GM23338 (cell line): ENCODE measurements at regions not wholly inside any gene's neighbourhood (a gene's known extent, or its start where the extent isn't known, plus 50 kb on each side); places are given as distances from the start of the nearest gene placed in this dataset.

Source experiments
- ATAC-seq: fragments of 200-7000 bp; cut with Tn5 transposase; 3 replicates; pipeline ENCODE4 v1.9.1; 2020
- DNase-seq: peaks from one replicate; pipeline ENCODE4 v3.0.0-alpha.2; 2015; ENCODE audit warnings: low spot score
- H2AFZ ChIP-seq: fragments of 200-600 bp; sonication (generic); 2 replicates; pipeline ENCODE4 v1.8.0; 2016; ENCODE audit warnings: antibody characterized with exemption, mild to moderate bottlenecking, moderate library complexity
- H3F3A ChIP-seq: fragments of 200-600 bp; sonication (generic); replicated peaks from 2 replicates; pipeline ENCODE4 v1.8.0; 2017; ENCODE audit warnings: antibody characterized with exemption, mixed run types, low read depth
- H3K27ac ChIP-seq: fragments of 200-600 bp; sonication (generic); 2 replicates; pipeline ENCODE4 v1.6.1; 2016; ENCODE audit warnings: low read depth
- H3K27me3 ChIP-seq: fragments of 200-600 bp; sonication (generic); 2 replicates; pipeline ENCODE4 v1.8.0; 2016; ENCODE audit warnings: mild to moderate bottlenecking, mixed run types, moderate library complexity; ENCODE audit not compliant: insufficient read depth
- H3K36me3 ChIP-seq: fragments of 200-600 bp; sonication (generic); 2 replicates; pipeline ENCODE4 v1.8.0; 2016; ENCODE audit warnings: mild to moderate bottlenecking; ENCODE audit not compliant: insufficient read depth
- H3K4me1 ChIP-seq: fragments of 200-600 bp; sonication (generic); 2 replicates; pipeline ENCODE4 v1.8.0; 2016; ENCODE audit warnings: mild to moderate bottlenecking, moderate library complexity; ENCODE audit not compliant: insufficient read depth
- H3K4me2 ChIP-seq: fragments of 200-600 bp; sonication (generic); 2 replicates; pipeline ENCODE4 v1.7.1; 2017; ENCODE audit warnings: mixed run types
- H3K4me3 ChIP-seq: fragments of 200-600 bp; sonication (generic); 2 replicates; pipeline ENCODE4 v1.6.1; 2016; ENCODE audit warnings: mixed run types
- H3K79me2 ChIP-seq: fragments of 200-600 bp; sonication (generic); replicated peaks from 2 replicates; pipeline ENCODE4 v1.8.0; 2017; ENCODE audit warnings: mild to moderate bottlenecking; ENCODE audit not compliant: insufficient read depth
- H3K9me2 ChIP-seq: fragments of 200-600 bp; sonication (generic); 2 replicates; pipeline ENCODE4 v1.8.0; 2017; ENCODE audit not compliant: insufficient read depth
- H4K20me1 ChIP-seq: fragments of 200-600 bp; sonication (generic); replicated peaks from 2 replicates; pipeline ENCODE4 v1.8.0; 2017; ENCODE audit warnings: mild to moderate bottlenecking; ENCODE audit not compliant: insufficient read depth
- H3K27ac Mint-ChIP-seq: 2 replicates; pipeline ENCODE4 v1.8.0; 2020; ENCODE audit warnings: inconsistent platforms, mild to moderate bottlenecking, moderate library complexity, mixed read lengths
- H3K27me3 Mint-ChIP-seq: 3 replicates; pipeline ENCODE4 v1.8.0; 2022; ENCODE audit warnings: low read depth, mild to moderate bottlenecking, moderate library complexity, mixed read lengths, inconsistent platforms; ENCODE audit not compliant: insufficient read depth, poor library complexity
- H3K36me3 Mint-ChIP-seq: 3 replicates; pipeline ENCODE4 v1.8.0; 2021; ENCODE audit warnings: low read depth, mild to moderate bottlenecking, inconsistent platforms, moderate library complexity, mixed read lengths
- H3K4me1 Mint-ChIP-seq: 3 replicates; pipeline ENCODE4 v1.8.0; 2020; ENCODE audit warnings: mild to moderate bottlenecking, inconsistent platforms, mixed read lengths
- H3K4me3 Mint-ChIP-seq: 3 replicates; pipeline ENCODE4 v1.8.0; 2021; ENCODE audit warnings: moderate library complexity, mild to moderate bottlenecking, inconsistent platforms, mixed read lengths
- H3K9me3 Mint-ChIP-seq: 3 replicates; pipeline ENCODE4 v1.8.0; 2020; ENCODE audit warnings: moderate library complexity, mild to moderate bottlenecking, inconsistent platforms, mixed read lengths
- CREB1 ChIP-seq: fragments of 250-450 bp; sonication (Bioruptor Pico); IDR thresholded peaks from 2 replicates; pipeline ENCODE4 v1.5.0; 2020; ENCODE audit warnings: low read depth, mild to moderate bottlenecking, moderate library complexity
- CTCF ChIP-seq, 2 experiments: fragments of 200-600 bp in 1 of 2; sonication (generic) in 1 of 2; conservative IDR thresholded peaks; 2 replicates each; pipeline versions ENCODE4 v1.5.1 to v1.6.1; 2016 to 2017; ENCODE audit warnings: antibody characterized with exemption in 2 of 2, low read depth in 2 of 2, mild to moderate bottlenecking in 2 of 2, moderate library complexity in 1 of 2
- ETS1 ChIP-seq: IDR thresholded peaks from 2 replicates; pipeline ENCODE4 v1.6.1; 2016; ENCODE audit warnings: antibody characterized with exemption
- EZH2 ChIP-seq: fragments of 200-600 bp; sonication (generic); IDR thresholded peaks from one replicate; pipeline ENCODE4 v1.8.0; 2017; ENCODE audit warnings: antibody characterized with exemption, mild to moderate bottlenecking, low read depth; ENCODE audit not compliant: unreplicated experiment
- EZH2phosphoT487 ChIP-seq: fragments of 200-600 bp; sonication (generic); IDR thresholded peaks from one replicate; pipeline ENCODE4 v1.8.1; 2018; ENCODE audit warnings: antibody characterized with exemption; ENCODE audit not compliant: unreplicated experiment
- JUNB ChIP-seq: IDR thresholded peaks from one replicate; pipeline ENCODE4 v1.6.1; 2016; ENCODE audit warnings: antibody characterized with exemption; ENCODE audit not compliant: unreplicated experiment
- POLR2AphosphoS5 ChIP-seq: IDR thresholded peaks from 2 replicates; pipeline ENCODE4 v1.6.1; 2016; ENCODE audit warnings: antibody characterized with exemption, low read depth
- REST ChIP-seq: IDR thresholded peaks from one replicate; pipeline ENCODE4 v1.6.1; 2018; ENCODE audit warnings: antibody characterized with exemption; ENCODE audit not compliant: unreplicated experiment
- ZNF331 ChIP-seq: fragments of 250-450 bp; sonication (Bioruptor Pico); IDR thresholded peaks from 2 replicates; pipeline ENCODE4 v1.5.0; 2020; ENCODE audit warnings: low read depth, mild to moderate bottlenecking, moderate library complexity
- ZNF462 ChIP-seq: fragments of 250-450 bp; sonication (Bioruptor Pico); IDR thresholded peaks from 2 replicates; pipeline ENCODE4 v1.5.0; 2020; ENCODE audit warnings: mild to moderate bottlenecking, moderate library complexity

GRCh38 chr1:199561334-199561733 is 466.2 kb upstream of the NR5A2 start:
- no peaks in the 10 kb centered on the region for H4K20me1 ChIP-seq
- no peak overlapping the region for H3K4me3 ChIP-seq
- no peaks in the 10 kb centered on the region for H3K9me3 Mint-ChIP-seq
- H3K4me1 Mint-ChIP-seq: no peaks in the 10 kb centered on the region
- no peaks in the 10 kb centered on the region for H3K36me3 ChIP-seq
- no peak overlapping the region for H3K4me2 ChIP-seq
- no peak overlapping the region for H3K27ac ChIP-seq
- DNase-seq: no peak
- no peak overlapping the region for H3K27ac Mint-ChIP-seq
- H3K79me2 ChIP-seq: no peaks in the 10 kb centered on the region
- H3K9me2 ChIP-seq: no peaks in the 10 kb centered on the region
- no peak overlapping the region for H3K4me3 Mint-ChIP-seq
- H2AFZ ChIP-seq: no peak overlapping the region
- H3K4me1 ChIP-seq: no peaks in the 10 kb centered on the region
- no peaks in the 10 kb centered on the region for H3K27me3 Mint-ChIP-seq
- no peaks in the 10 kb centered on the region for H3F3A ChIP-seq
- ATAC-seq: no peak
- TF ChIP-seq CTCF (conservative IDR thresholded peaks at IDR 0.05; ENCODE audit: low read depth in 2 of 2) (no peak), REST (no peak), ZNF331 (no peak), EZH2phosphoT487 (no peak), CREB1 (CRISPR knock-in tag) (no peak), JUNB (no peak), ETS1 (no peak), EZH2 (no peak), ZNF462 (CRISPR knock-in tag) (no peak), POLR2AphosphoS5 (no peak)
- H3K36me3 Mint-ChIP-seq: no peaks in the 10 kb centered on the region
- H3K27me3 ChIP-seq: no peaks in the 10 kb centered on the region
